ENCODE measurements at regions not wholly inside any gene's neighbourhood (a gene's known extent, or its start where the extent isn't known, plus 50 kb on each side); places are given as distances from the start of the nearest gene placed in this dataset.

GRCh38 chr21:28550057-28550825 is 442.4 kb downstream of the LTN1 start:
- TF ChIP-seq CTCF (IDR thresholded peaks at IDR 0.05; ENCODE audit: insufficient read depth, low read depth, low read length): no peak
- no peak for TF ChIP-seq EZH2 (IDR thresholded peaks at IDR 0.05; ENCODE audit: insufficient read depth, low read length)
